GM23338 (cell line): ENCODE measurements at regions not wholly inside any gene's neighbourhood (a gene's known extent, or its start where the extent isn't known, plus 50 kb on each side); places are given as distances from the start of the nearest gene placed in this dataset.

Experiments
- ATAC-seq: fragments of 200-7000 bp; cut with Tn5 transposase; 3 replicates; pipeline ENCODE4 v1.9.1; 2020
- DNase-seq: peaks from one replicate; pipeline ENCODE4 v3.0.0-alpha.2; 2015; ENCODE audit warnings: low spot score
- H2AFZ ChIP-seq: fragments of 200-600 bp; sonication (generic); 2 replicates; pipeline ENCODE4 v1.8.0; 2016; ENCODE audit warnings: antibody characterized with exemption, mild to moderate bottlenecking, moderate library complexity
- H3F3A ChIP-seq: fragments of 200-600 bp; sonication (generic); replicated peaks from 2 replicates; pipeline ENCODE4 v1.8.0; 2017; ENCODE audit warnings: antibody characterized with exemption, mixed run types, low read depth
- H3K27ac ChIP-seq: fragments of 200-600 bp; sonication (generic); 2 replicates; pipeline ENCODE4 v1.6.1; 2016; ENCODE audit warnings: low read depth
- H3K27me3 ChIP-seq: fragments of 200-600 bp; sonication (generic); 2 replicates; pipeline ENCODE4 v1.8.0; 2016; ENCODE audit warnings: mild to moderate bottlenecking, mixed run types, moderate library complexity; ENCODE audit not compliant: insufficient read depth
- H3K36me3 ChIP-seq: fragments of 200-600 bp; sonication (generic); 2 replicates; pipeline ENCODE4 v1.8.0; 2016; ENCODE audit warnings: mild to moderate bottlenecking; ENCODE audit not compliant: insufficient read depth
- H3K4me1 ChIP-seq: fragments of 200-600 bp; sonication (generic); 2 replicates; pipeline ENCODE4 v1.8.0; 2016; ENCODE audit warnings: mild to moderate bottlenecking, moderate library complexity; ENCODE audit not compliant: insufficient read depth
- H3K4me2 ChIP-seq: fragments of 200-600 bp; sonication (generic); 2 replicates; pipeline ENCODE4 v1.7.1; 2017; ENCODE audit warnings: mixed run types
- H3K4me3 ChIP-seq: fragments of 200-600 bp; sonication (generic); 2 replicates; pipeline ENCODE4 v1.6.1; 2016; ENCODE audit warnings: mixed run types
- H3K79me2 ChIP-seq: fragments of 200-600 bp; sonication (generic); replicated peaks from 2 replicates; pipeline ENCODE4 v1.8.0; 2017; ENCODE audit warnings: mild to moderate bottlenecking; ENCODE audit not compliant: insufficient read depth
- H3K9me2 ChIP-seq: fragments of 200-600 bp; sonication (generic); 2 replicates; pipeline ENCODE4 v1.8.0; 2017; ENCODE audit not compliant: insufficient read depth
- H4K20me1 ChIP-seq: fragments of 200-600 bp; sonication (generic); replicated peaks from 2 replicates; pipeline ENCODE4 v1.8.0; 2017; ENCODE audit warnings: mild to moderate bottlenecking; ENCODE audit not compliant: insufficient read depth
- H3K27ac Mint-ChIP-seq: 2 replicates; pipeline ENCODE4 v1.8.0; 2020; ENCODE audit warnings: inconsistent platforms, mild to moderate bottlenecking, moderate library complexity, mixed read lengths
- H3K27me3 Mint-ChIP-seq: 3 replicates; pipeline ENCODE4 v1.8.0; 2022; ENCODE audit warnings: low read depth, mild to moderate bottlenecking, moderate library complexity, mixed read lengths, inconsistent platforms; ENCODE audit not compliant: insufficient read depth, poor library complexity
- H3K36me3 Mint-ChIP-seq: 3 replicates; pipeline ENCODE4 v1.8.0; 2021; ENCODE audit warnings: low read depth, mild to moderate bottlenecking, inconsistent platforms, moderate library complexity, mixed read lengths
- H3K4me1 Mint-ChIP-seq: 3 replicates; pipeline ENCODE4 v1.8.0; 2020; ENCODE audit warnings: mild to moderate bottlenecking, inconsistent platforms, mixed read lengths
- H3K4me3 Mint-ChIP-seq: 3 replicates; pipeline ENCODE4 v1.8.0; 2021; ENCODE audit warnings: moderate library complexity, mild to moderate bottlenecking, inconsistent platforms, mixed read lengths
- H3K9me3 Mint-ChIP-seq: 3 replicates; pipeline ENCODE4 v1.8.0; 2020; ENCODE audit warnings: moderate library complexity, mild to moderate bottlenecking, inconsistent platforms, mixed read lengths
- EZH2 ChIP-seq: fragments of 200-600 bp; sonication (generic); IDR thresholded peaks from one replicate; pipeline ENCODE4 v1.8.0; 2017; ENCODE audit warnings: antibody characterized with exemption, mild to moderate bottlenecking, low read depth; ENCODE audit not compliant: unreplicated experiment
- EZH2phosphoT487 ChIP-seq: fragments of 200-600 bp; sonication (generic); IDR thresholded peaks from one replicate; pipeline ENCODE4 v1.8.1; 2018; ENCODE audit warnings: antibody characterized with exemption; ENCODE audit not compliant: unreplicated experiment
- JUNB ChIP-seq: IDR thresholded peaks from one replicate; pipeline ENCODE4 v1.6.1; 2016; ENCODE audit warnings: antibody characterized with exemption; ENCODE audit not compliant: unreplicated experiment
- NANOG ChIP-seq: IDR thresholded peaks from 2 replicates; pipeline ENCODE4 v1.6.1; 2016; ENCODE audit warnings: antibody characterized with exemption, borderline replicate concordance
- POLR2AphosphoS5 ChIP-seq: IDR thresholded peaks from 2 replicates; pipeline ENCODE4 v1.6.1; 2016; ENCODE audit warnings: antibody characterized with exemption, low read depth
- ZNF114 ChIP-seq: fragments of 250-450 bp; sonication (Bioruptor Pico); IDR thresholded peaks from 2 replicates; pipeline ENCODE4 v1.5.0; 2020; ENCODE audit warnings: mild to moderate bottlenecking, moderate library complexity
- TF ChIP-seq, protein P1 (sequence below): IDR thresholded peaks from 2 replicates; pipeline ENCODE4 v1.6.1; 2016; ENCODE audit warnings: antibody characterized with exemption
- TF ChIP-seq, protein P2 (sequence below), 2 experiments: fragments of 200-600 bp in 1 of 2; sonication (generic) in 1 of 2; conservative IDR thresholded peaks; 2 replicates each; pipeline versions ENCODE4 v1.5.1 to v1.6.1; 2016 to 2017; ENCODE audit warnings: antibody characterized with exemption in 2 of 2, low read depth in 2 of 2, mild to moderate bottlenecking in 2 of 2, moderate library complexity in 1 of 2
- TF ChIP-seq, protein P3 (sequence below): IDR thresholded peaks from one replicate; pipeline ENCODE4 v1.6.1; 2018; ENCODE audit warnings: antibody characterized with exemption; ENCODE audit not compliant: unreplicated experiment

DNA sequence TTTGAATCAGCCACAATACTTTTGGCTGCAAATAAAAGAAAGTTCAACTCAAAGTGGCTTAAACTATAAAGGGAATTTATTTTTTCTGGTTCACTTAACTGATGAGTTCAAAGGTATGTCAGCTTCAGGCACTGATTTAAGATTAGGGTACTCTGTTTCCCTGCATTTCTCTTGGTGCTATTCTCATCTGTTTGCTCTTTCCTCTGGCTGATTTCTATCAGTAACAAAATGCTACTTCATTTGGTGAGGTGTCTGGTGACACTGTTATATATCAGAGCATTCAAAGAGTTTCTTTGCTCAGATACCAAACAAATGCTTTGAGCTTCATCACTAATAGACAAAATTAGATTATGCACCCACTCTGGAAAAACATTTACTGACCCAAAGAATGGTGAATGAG lies 65.9 kb upstream of the HTR4 start:
- no peak overlapping the region for H2AFZ ChIP-seq
- Mint-ChIP-seq H3K36me3 (no peaks in the 10 kb centered on the region), H3K4me3 (no peak overlapping the region), H3K27ac (no peak overlapping the region), H3K4me1 (peaks cover 19% of the 10 kb centered on the region), H3K27me3 (no peaks in the 10 kb centered on the region), H3K9me3 (no peaks in the 10 kb centered on the region; the same call in 2 of the 3 replicates)
- H3K4me1 ChIP-seq, result peaks cover 6% of the 10 kb centered on the region; the same call in 1 of the 2 replicates
- no peaks in the 10 kb centered on the region for H3K27me3 ChIP-seq
- H3F3A ChIP-seq, result no peaks in the 10 kb centered on the region
- H3K4me2 ChIP-seq, result no peak overlapping the region; the same call in 1 of the 2 replicates
- H3K79me2 ChIP-seq, result no peaks in the 10 kb centered on the region
- ATAC-seq (no peak), DNase-seq (no peak)
- TF ChIP-seq JUNB (no peak), NANOG (no peak), POLR2AphosphoS5 (no peak)
- H3K36me3 ChIP-seq, result no peaks in the 10 kb centered on the region
- no peak overlapping the region for H3K4me3 ChIP-seq
- no peak overlapping the region for H3K27ac ChIP-seq
- H4K20me1 ChIP-seq, result no peaks in the 10 kb centered on the region
- H3K9me2 ChIP-seq, result no peaks in the 10 kb centered on the region

DNA sequence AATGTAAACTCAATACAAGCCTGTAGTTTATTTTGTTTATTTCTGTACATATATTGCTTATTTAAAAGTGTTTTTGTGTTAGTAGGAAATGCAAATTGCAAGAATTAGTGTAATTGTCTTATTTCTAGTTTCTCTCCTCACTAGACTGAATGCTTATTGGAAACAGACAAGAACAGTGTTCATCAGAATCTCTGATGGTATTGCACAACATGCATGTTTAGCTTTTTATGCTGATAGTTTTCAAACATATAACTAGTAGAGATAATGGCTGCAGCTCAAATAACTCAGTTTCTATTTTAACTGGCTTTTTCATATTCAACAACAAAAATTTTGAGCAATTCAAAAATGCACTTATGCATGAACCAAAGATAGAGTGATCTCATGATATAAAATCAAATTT lies 68.8 kb upstream of the HTR4 start:
- Mint-ChIP-seq H3K27ac (no peak overlapping the region), H3K36me3 (no peaks in the 10 kb centered on the region), H3K4me1 (peaks cover 19% of the 10 kb centered on the region), H3K4me3 (no peak overlapping the region), H3K27me3 (no peaks in the 10 kb centered on the region), H3K9me3 (no peaks in the 10 kb centered on the region)
- no peaks in the 10 kb centered on the region for H3K36me3 ChIP-seq
- H2AFZ ChIP-seq, result no peak overlapping the region
- H3K79me2 ChIP-seq, result no peaks in the 10 kb centered on the region
- no peak for ATAC-seq
- no peaks in the 10 kb centered on the region for H3F3A ChIP-seq
- H3K9me2 ChIP-seq, result no peaks in the 10 kb centered on the region
- no peak for DNase-seq
- no peaks in the 10 kb centered on the region for H3K27me3 ChIP-seq
- TF ChIP-seq EZH2phosphoT487 (no peak), POLR2AphosphoS5 (no peak), ZNF114 (CRISPR knock-in tag) (no peak), JUNB (no peak), EZH2 (no peak), NANOG (no peak)
- TF ChIP-seq, protein P1, sequence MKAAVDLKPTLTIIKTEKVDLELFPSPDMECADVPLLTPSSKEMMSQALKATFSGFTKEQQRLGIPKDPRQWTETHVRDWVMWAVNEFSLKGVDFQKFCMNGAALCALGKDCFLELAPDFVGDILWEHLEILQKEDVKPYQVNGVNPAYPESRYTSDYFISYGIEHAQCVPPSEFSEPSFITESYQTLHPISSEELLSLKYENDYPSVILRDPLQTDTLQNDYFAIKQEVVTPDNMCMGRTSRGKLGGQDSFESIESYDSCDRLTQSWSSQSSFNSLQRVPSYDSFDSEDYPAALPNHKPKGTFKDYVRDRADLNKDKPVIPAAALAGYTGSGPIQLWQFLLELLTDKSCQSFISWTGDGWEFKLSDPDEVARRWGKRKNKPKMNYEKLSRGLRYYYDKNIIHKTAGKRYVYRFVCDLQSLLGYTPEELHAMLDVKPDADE, result no peak
- TF ChIP-seq, protein P2, sequence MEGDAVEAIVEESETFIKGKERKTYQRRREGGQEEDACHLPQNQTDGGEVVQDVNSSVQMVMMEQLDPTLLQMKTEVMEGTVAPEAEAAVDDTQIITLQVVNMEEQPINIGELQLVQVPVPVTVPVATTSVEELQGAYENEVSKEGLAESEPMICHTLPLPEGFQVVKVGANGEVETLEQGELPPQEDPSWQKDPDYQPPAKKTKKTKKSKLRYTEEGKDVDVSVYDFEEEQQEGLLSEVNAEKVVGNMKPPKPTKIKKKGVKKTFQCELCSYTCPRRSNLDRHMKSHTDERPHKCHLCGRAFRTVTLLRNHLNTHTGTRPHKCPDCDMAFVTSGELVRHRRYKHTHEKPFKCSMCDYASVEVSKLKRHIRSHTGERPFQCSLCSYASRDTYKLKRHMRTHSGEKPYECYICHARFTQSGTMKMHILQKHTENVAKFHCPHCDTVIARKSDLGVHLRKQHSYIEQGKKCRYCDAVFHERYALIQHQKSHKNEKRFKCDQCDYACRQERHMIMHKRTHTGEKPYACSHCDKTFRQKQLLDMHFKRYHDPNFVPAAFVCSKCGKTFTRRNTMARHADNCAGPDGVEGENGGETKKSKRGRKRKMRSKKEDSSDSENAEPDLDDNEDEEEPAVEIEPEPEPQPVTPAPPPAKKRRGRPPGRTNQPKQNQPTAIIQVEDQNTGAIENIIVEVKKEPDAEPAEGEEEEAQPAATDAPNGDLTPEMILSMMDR (conservative IDR thresholded peaks at IDR 0.05; ENCODE audit: low read depth in 2 of 2), result no peak
- TF ChIP-seq, protein P3, sequence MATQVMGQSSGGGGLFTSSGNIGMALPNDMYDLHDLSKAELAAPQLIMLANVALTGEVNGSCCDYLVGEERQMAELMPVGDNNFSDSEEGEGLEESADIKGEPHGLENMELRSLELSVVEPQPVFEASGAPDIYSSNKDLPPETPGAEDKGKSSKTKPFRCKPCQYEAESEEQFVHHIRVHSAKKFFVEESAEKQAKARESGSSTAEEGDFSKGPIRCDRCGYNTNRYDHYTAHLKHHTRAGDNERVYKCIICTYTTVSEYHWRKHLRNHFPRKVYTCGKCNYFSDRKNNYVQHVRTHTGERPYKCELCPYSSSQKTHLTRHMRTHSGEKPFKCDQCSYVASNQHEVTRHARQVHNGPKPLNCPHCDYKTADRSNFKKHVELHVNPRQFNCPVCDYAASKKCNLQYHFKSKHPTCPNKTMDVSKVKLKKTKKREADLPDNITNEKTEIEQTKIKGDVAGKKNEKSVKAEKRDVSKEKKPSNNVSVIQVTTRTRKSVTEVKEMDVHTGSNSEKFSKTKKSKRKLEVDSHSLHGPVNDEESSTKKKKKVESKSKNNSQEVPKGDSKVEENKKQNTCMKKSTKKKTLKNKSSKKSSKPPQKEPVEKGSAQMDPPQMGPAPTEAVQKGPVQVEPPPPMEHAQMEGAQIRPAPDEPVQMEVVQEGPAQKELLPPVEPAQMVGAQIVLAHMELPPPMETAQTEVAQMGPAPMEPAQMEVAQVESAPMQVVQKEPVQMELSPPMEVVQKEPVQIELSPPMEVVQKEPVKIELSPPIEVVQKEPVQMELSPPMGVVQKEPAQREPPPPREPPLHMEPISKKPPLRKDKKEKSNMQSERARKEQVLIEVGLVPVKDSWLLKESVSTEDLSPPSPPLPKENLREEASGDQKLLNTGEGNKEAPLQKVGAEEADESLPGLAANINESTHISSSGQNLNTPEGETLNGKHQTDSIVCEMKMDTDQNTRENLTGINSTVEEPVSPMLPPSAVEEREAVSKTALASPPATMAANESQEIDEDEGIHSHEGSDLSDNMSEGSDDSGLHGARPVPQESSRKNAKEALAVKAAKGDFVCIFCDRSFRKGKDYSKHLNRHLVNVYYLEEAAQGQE, result no peak
- H3K4me1 ChIP-seq, result peaks cover 6% of the 10 kb centered on the region; the same call in 1 of the 2 replicates
- H3K4me2 ChIP-seq, result no peak overlapping the region
- no peaks in the 10 kb centered on the region for H4K20me1 ChIP-seq
- no peak overlapping the region for H3K27ac ChIP-seq
- no peak overlapping the region for H3K4me3 ChIP-seq
